Smooth muscle cell (in vitro differentiated cells): ENCODE measurements at regions not wholly inside any gene's neighbourhood (a gene's known extent, or its start where the extent isn't known, plus 50 kb on each side); places are given as distances from the start of the nearest gene placed in this dataset.
"Not testable (repeated sequence)": the region's sequence is repeated elsewhere in the genome, so short reads cannot be mapped to it uniquely, and the experiment has no call there.

ENCODE experiments used
- DNase-seq: peaks from one replicate; lab custom pipeline; 2025; ENCODE audit not compliant: unreplicated experiment; lab: John Stamatoyannopoulos, UW
- H2AFZ ChIP-seq: fragments of 200-600 bp; sonication (generic); 2 replicates; pipeline ENCODE4 v1.6.0; 2016; ENCODE audit warnings: antibody characterized with exemption, low read depth, mild to moderate bottlenecking
- H3F3A ChIP-seq: fragments of 200-600 bp; sonication (generic); 2 replicates; pipeline ENCODE4 v1.6.0; 2017; ENCODE audit warnings: antibody characterized with exemption, low read depth
- H3K27ac ChIP-seq: fragments of 200-600 bp; sonication (generic); 2 replicates; pipeline ENCODE4 v1.5.1; 2016; ENCODE audit warnings: low read depth, mild to moderate bottlenecking
- H3K27me3 ChIP-seq: fragments of 200-600 bp; sonication (generic); 2 replicates; pipeline ENCODE4 v1.6.1; 2016; ENCODE audit warnings: low read depth, mild to moderate bottlenecking
- H3K36me3 ChIP-seq: fragments of 200-600 bp; sonication (generic); 2 replicates; pipeline ENCODE4 v1.5.1; 2016; ENCODE audit warnings: low read depth
- H3K4me1 ChIP-seq: fragments of 200-600 bp; sonication (generic); 2 replicates; pipeline ENCODE4 v1.5.1; 2016; ENCODE audit warnings: low read depth
- H3K4me2 ChIP-seq: fragments of 200-600 bp; sonication (generic); 2 replicates; pipeline ENCODE4 v1.6.0; 2016; ENCODE audit warnings: mild to moderate bottlenecking
- H3K4me3 ChIP-seq: fragments of 200-600 bp; sonication (generic); 2 replicates; pipeline ENCODE4 v1.5.1; 2016; ENCODE audit warnings: mild to moderate bottlenecking
- H3K79me2 ChIP-seq: fragments of 200-600 bp; sonication (generic); 2 replicates; pipeline ENCODE4 v1.6.0; 2016; ENCODE audit warnings: low read depth, mild to moderate bottlenecking
- H3K9ac ChIP-seq: fragments of 200-600 bp; sonication (generic); 2 replicates; pipeline ENCODE4 v1.6.0; 2016; ENCODE audit warnings: low read depth
- H3K9me3 ChIP-seq: fragments of 200-600 bp; sonication (generic); replicated peaks from 2 replicates; pipeline ENCODE4 v1.5.1; 2016; ENCODE audit warnings: low read depth
- H4K20me1 ChIP-seq: fragments of 200-600 bp; sonication (generic); 2 replicates; pipeline ENCODE4 v1.6.0; 2016; ENCODE audit warnings: low read depth
- CTCF ChIP-seq: fragments of 200-600 bp; sonication (generic); IDR thresholded peaks from 2 replicates; pipeline ENCODE4 v1.5.1; 2017; ENCODE audit warnings: borderline replicate concordance, mild to moderate bottlenecking, antibody characterized with exemption; ENCODE audit not compliant: insufficient read depth, poor library complexity, severe bottlenecking
- WGBS: methylation state at CpG from one replicate; pipeline ENCODE4 v1.1.7; 2016; ENCODE audit warnings: low lambda C conversion rate; 5-methylcytosine and 5-hydroxymethylcytosine counted together

- Histone ChIP-seq H2AFZ (no peak overlapping the region), H3K27me3 (no peaks in the 10 kb centered on the region), H3F3A (no peaks in the 10 kb centered on the region), H3K9ac (no peak overlapping the region), H3K4me3 (no peak overlapping the region), H3K9me3 (no peaks in the 10 kb centered on the region), H3K36me3 (no peaks in the 10 kb centered on the region), H3K4me2 (no peak overlapping the region), H3K79me2 (no peaks in the 10 kb centered on the region), H4K20me1 (no peaks in the 10 kb centered on the region), H3K27ac (no peak overlapping the region), H3K4me1 (no peaks in the 10 kb centered on the region)
- TF ChIP-seq CTCF, result no peak
- WGBS, result 90% methylated on average over 11 of the region's 11 CpGs
- DNase-seq, result no peak
These were observed 151.4 kb upstream of the PITRM1 start for GRCh38 chr10:3323865-3324498.

- WGBS, result 94% methylated on average over 6 of the region's 9 CpGs
- Histone ChIP-seq H4K20me1 (no peaks in the 10 kb centered on the region), H3K79me2 (no peaks in the 10 kb centered on the region), H3K9ac (no peak overlapping the region), H3K4me1 (no peaks in the 10 kb centered on the region), H3K27me3 (no peaks in the 10 kb centered on the region), H3K36me3 (no peaks in the 10 kb centered on the region), H3K4me2 (no peak overlapping the region), H3K27ac (no peak overlapping the region), H3K9me3 (no peaks in the 10 kb centered on the region), H3F3A (no peaks in the 10 kb centered on the region), H2AFZ (no peak overlapping the region), H3K4me3 (no peak overlapping the region)
- TF ChIP-seq CTCF, result no peak
- DNase-seq, result no peak
These were observed 148.5 kb upstream of the PITRM1 start for GRCh38 chr10:3321123-3321522.

GRCh38 chr10:3319811-3320226 is 147.2 kb upstream of the PITRM1 start:
- Histone ChIP-seq H3F3A (no peaks in the 10 kb centered on the region), H3K79me2 (no peaks in the 10 kb centered on the region), H3K9ac (no peak overlapping the region), H3K36me3 (no peaks in the 10 kb centered on the region), H3K9me3 (no peaks in the 10 kb centered on the region), H3K27me3 (no peaks in the 10 kb centered on the region), H3K27ac (no peak overlapping the region), H3K4me2 (no peak overlapping the region), H4K20me1 (no peaks in the 10 kb centered on the region), H3K4me1 (no peaks in the 10 kb centered on the region), H2AFZ (no peak overlapping the region), H3K4me3 (no peak overlapping the region)
- WGBS, result 92% methylated on average over 25 of the region's 25 CpGs
- no peak for TF ChIP-seq CTCF
- no peak for DNase-seq

GRCh38 chr10:3318480-3318807 is 145.9 kb upstream of the PITRM1 start:
- not testable (repeated sequence) for H3K36me3 ChIP-seq, H3K4me2 ChIP-seq, H3F3A ChIP-seq, DNase-seq, H3K4me1 ChIP-seq, H3K4me3 ChIP-seq, H3K9me3 ChIP-seq, H3K9ac ChIP-seq, H3K79me2 ChIP-seq, H3K27me3 ChIP-seq, H4K20me1 ChIP-seq, H3K27ac ChIP-seq, H2AFZ ChIP-seq
- 97% methylated on average over 22 of the region's 22 CpGs for WGBS

GRCh38 chr10:3317553-3318479 is 145.2 kb upstream of the PITRM1 start:
- H3K9me3 ChIP-seq, H3K9ac ChIP-seq, H2AFZ ChIP-seq, H4K20me1 ChIP-seq, H3K36me3 ChIP-seq, H3K4me3 ChIP-seq, H3K79me2 ChIP-seq, H3K4me2 ChIP-seq, DNase-seq, H3K27ac ChIP-seq, H3K4me1 ChIP-seq, H3K27me3 ChIP-seq, H3F3A ChIP-seq: not testable (repeated sequence)
- WGBS, result 98% methylated on average over 40 of the region's 61 CpGs

- H3K36me3 ChIP-seq, H3K79me2 ChIP-seq, H3K9me3 ChIP-seq, H3K4me1 ChIP-seq, H3K27me3 ChIP-seq, DNase-seq, H3K27ac ChIP-seq, H2AFZ ChIP-seq, H3K4me3 ChIP-seq, H3F3A ChIP-seq, H4K20me1 ChIP-seq, H3K9ac ChIP-seq, H3K4me2 ChIP-seq: not testable (repeated sequence)
- 80% methylated on average over 3 of the region's 5 CpGs for WGBS
These were observed 142.0 kb upstream of the PITRM1 start for GRCh38 chr10:3314445-3315085.
